GM12878 (cell line): ENCODE measurements at regions not wholly inside any gene's neighbourhood (a gene's known extent, or its start where the extent isn't known, plus 50 kb on each side); places are given as distances from the start of the nearest gene placed in this dataset.

ENCODE experiments used
- ATAC-seq: fragments of 200-7000 bp; cut with Tn5 transposase; 3 replicates; pipeline ENCODE4 v1.9.1; 2020; ENCODE audit warnings: mild to moderate bottlenecking, moderate library complexity
- BruUV-seq: library from RNA; stranded (reverse); fragments of 400-500 nt; replicated peaks from 2 replicates; lab custom pipeline; 2021; lab: Mats Ljungman, UMichigan
- CTCF ChIA-PET: fragments of 300-600 bp; sonication (Branson Sonifier 250); formaldehyde crosslinking; extraction: SDS; loops from one replicate; lab custom pipeline; 2021; ENCODE audit warnings: inconsistent platforms; lab: Yijun Ruan, JAX
- POLR2A ChIA-PET: fragments of 350-600 bp; formaldehyde crosslinking; extraction: SDS; loops from one replicate; lab custom pipeline; 2021; ENCODE audit warnings: inconsistent platforms; lab: Charles Lee
- RAD21 ChIA-PET: fragments of 300-600 bp; sonication (Branson Sonifier 250); formaldehyde crosslinking; loops from one replicate; lab custom pipeline; 2023; ENCODE audit warnings: antibody characterized with exemption; ENCODE audit not compliant: unreplicated experiment; lab: Charles Lee
- SMC1A ChIA-PET: fragments of 300-600 bp; sonication (Branson Sonifier 250); formaldehyde crosslinking; loops from one replicate; lab custom pipeline; 2023; ENCODE audit not compliant: unreplicated experiment, uncharacterized antibody; lab: Charles Lee
- DNase-seq: peaks from one replicate; pipeline ENCODE4 v3.0.0-alpha.2; 2011; ENCODE audit warnings: low read depth, low spot score
- FAIRE-seq: peaks from 3 replicates; lab custom pipeline; 2011; peaks lifted over from hg19 to GRCh38; lab: Jason Lieb, UNC
- H2AFZ ChIP-seq: 2 replicates; pipeline ENCODE4 v1.6.0; 2011; ENCODE audit warnings: low read depth, low read length, control low read depth; ENCODE audit not compliant: control insufficient read depth
- H3K27ac ChIP-seq: 2 replicates; pipeline ENCODE4 v1.5.1; 2011; ENCODE audit warnings: control low read depth; ENCODE audit not compliant: control insufficient read depth, insufficient read depth
- H3K27me3 ChIP-seq, 2 experiments: replicated peaks in 1 of 2; 2 replicates each; pipeline versions ENCODE4 v1.6.0 to v1.6.1; 2011; ENCODE audit warnings: low read length in 1 of 2; ENCODE audit not compliant: control insufficient read depth in 2 of 2, insufficient read depth in 2 of 2
- H3K36me3 ChIP-seq, 2 experiments: 2 replicates each; pipeline ENCODE4 v1.5.1; 2011; ENCODE audit warnings: low read length in 1 of 2; ENCODE audit not compliant: control insufficient read depth in 2 of 2, insufficient read depth in 2 of 2
- H3K4me1 ChIP-seq: 2 replicates; pipeline ENCODE4 v1.6.1; 2011; ENCODE audit warnings: mild to moderate bottlenecking, low read length, moderate library complexity, mixed read lengths; ENCODE audit not compliant: control insufficient read depth, insufficient read depth
- H3K4me2 ChIP-seq: 2 replicates; pipeline ENCODE4 v1.6.0; 2011; ENCODE audit warnings: control low read depth; ENCODE audit not compliant: control insufficient read depth, insufficient read depth
- H3K4me3 ChIP-seq: fragments of 200-600 bp; sonication (generic); 2 replicates; pipeline ENCODE4 v1.5.1; 2016
- H3K79me2 ChIP-seq: 2 replicates; pipeline ENCODE4 v1.6.0; 2011; ENCODE audit warnings: low read length; ENCODE audit not compliant: control insufficient read depth, insufficient read depth
- H3K9ac ChIP-seq: 2 replicates; pipeline ENCODE4 v1.8.0; 2011; ENCODE audit warnings: low read length, control low read depth, mixed read lengths; ENCODE audit not compliant: control insufficient read depth, insufficient read depth
- H3K9me3 ChIP-seq: replicated peaks from 3 replicates; pipeline ENCODE4 v1.5.1; 2011; ENCODE audit warnings: mild to moderate bottlenecking, low read length; ENCODE audit not compliant: control insufficient read depth, insufficient read depth
- H4K20me1 ChIP-seq: 2 replicates; pipeline ENCODE4 v1.6.0; 2011; ENCODE audit not compliant: control insufficient read depth, insufficient read depth
- GABPA ChIP-seq: IDR thresholded peaks from 2 replicates; pipeline ENCODE4 v1.6.1; 2014; ENCODE audit warnings: antibody characterized with exemption, low read depth, mild to moderate bottlenecking, inconsistent platforms
- KLF5 ChIP-seq: fragments of 450-650 bp; IDR thresholded peaks from 2 replicates; pipeline ENCODE4 v1.6.1; 2014; ENCODE audit warnings: mild to moderate bottlenecking; ENCODE audit not compliant: partially characterized antibody
- WGBS: methylation state at CpG from one replicate; pipeline ENCODE4 v1.1.6; 2016; ENCODE audit warnings: low lambda C conversion rate; ENCODE audit not compliant: insufficient replicate concordance, insufficient coverage; ENCODE audit errors: missing lambda C conversion rate; 5-methylcytosine and 5-hydroxymethylcytosine counted together
- in situ Hi-C: fragments of 300-500 bp; cut with MboI; formaldehyde crosslinking; loops from 9 replicates; pipeline ENCODE4 v1.14.3; 2018; ENCODE audit warnings: mixed read lengths
- intact Hi-C: fragments of 100-400 bp; cut with micrococcal nuclease; formaldehyde crosslinking; loops from one replicate; pipeline ENCODE4 v1.14.2; 2022; ENCODE audit not compliant: unreplicated experiment
- TF ChIP-seq, protein P1 (sequence below): fragments of 450-650 bp; IDR thresholded peaks from 2 replicates; pipeline ENCODE4 v1.6.1; 2017; ENCODE audit warnings: mild to moderate bottlenecking, moderate library complexity
- TF ChIP-seq, protein P2 (sequence below): IDR thresholded peaks from 2 replicates; pipeline ENCODE4 v1.6.1; 2012; ENCODE audit warnings: low read length, inconsistent platforms

- ATAC-seq (no peak), DNase-seq (no peak), FAIRE-seq (no peak)
- in situ Hi-C loops (no loop called here), intact Hi-C loops (no loop called here)
- WGBS: 71% methylated on average over 3 of the region's 3 CpGs
- Histone ChIP-seq H2AFZ (no peak overlapping the region), H3K4me2 (no peak overlapping the region), H3K9ac (no peak overlapping the region), H3K79me2 (no peaks in the 10 kb centered on the region), H3K4me3 (no peak overlapping the region), H3K27me3 (no peaks in the 10 kb centered on the region; a peak in 2 of 4 replicates), H4K20me1 (no peaks in the 10 kb centered on the region), H3K36me3 (no peaks in the 10 kb centered on the region), H3K9me3 (no peaks in the 10 kb centered on the region), H3K4me1 (peaks cover 36% of the 10 kb centered on the region), H3K27ac (no peak overlapping the region)
- POLR2A ChIA-PET: interaction anchor here (1.8 kb wide), 1 partner anchor 11 kb away, joined by 7 read pairs; no protein-coding TSS in a partner anchor
- CTCF ChIA-PET: no interaction called here
- TF ChIP-seq, protein P1, sequence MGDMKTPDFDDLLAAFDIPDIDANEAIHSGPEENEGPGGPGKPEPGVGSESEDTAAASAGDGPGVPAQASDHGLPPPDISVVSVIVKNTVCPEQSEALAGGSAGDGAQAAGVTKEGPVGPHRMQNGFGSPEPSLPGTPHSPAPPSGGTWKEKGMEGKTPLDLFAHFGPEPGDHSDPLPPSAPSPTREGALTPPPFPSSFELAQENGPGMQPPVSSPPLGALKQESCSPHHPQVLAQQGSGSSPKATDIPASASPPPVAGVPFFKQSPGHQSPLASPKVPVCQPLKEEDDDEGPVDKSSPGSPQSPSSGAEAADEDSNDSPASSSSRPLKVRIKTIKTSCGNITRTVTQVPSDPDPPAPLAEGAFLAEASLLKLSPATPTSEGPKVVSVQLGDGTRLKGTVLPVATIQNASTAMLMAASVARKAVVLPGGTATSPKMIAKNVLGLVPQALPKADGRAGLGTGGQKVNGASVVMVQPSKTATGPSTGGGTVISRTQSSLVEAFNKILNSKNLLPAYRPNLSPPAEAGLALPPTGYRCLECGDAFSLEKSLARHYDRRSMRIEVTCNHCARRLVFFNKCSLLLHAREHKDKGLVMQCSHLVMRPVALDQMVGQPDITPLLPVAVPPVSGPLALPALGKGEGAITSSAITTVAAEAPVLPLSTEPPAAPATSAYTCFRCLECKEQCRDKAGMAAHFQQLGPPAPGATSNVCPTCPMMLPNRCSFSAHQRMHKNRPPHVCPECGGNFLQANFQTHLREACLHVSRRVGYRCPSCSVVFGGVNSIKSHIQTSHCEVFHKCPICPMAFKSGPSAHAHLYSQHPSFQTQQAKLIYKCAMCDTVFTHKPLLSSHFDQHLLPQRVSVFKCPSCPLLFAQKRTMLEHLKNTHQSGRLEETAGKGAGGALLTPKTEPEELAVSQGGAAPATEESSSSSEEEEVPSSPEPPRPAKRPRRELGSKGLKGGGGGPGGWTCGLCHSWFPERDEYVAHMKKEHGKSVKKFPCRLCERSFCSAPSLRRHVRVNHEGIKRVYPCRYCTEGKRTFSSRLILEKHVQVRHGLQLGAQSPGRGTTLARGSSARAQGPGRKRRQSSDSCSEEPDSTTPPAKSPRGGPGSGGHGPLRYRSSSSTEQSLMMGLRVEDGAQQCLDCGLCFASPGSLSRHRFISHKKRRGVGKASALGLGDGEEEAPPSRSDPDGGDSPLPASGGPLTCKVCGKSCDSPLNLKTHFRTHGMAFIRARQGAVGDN: no peak
- no peak for TF ChIP-seq KLF5
- no peak for TF ChIP-seq GABPA
- TF ChIP-seq, protein P2, sequence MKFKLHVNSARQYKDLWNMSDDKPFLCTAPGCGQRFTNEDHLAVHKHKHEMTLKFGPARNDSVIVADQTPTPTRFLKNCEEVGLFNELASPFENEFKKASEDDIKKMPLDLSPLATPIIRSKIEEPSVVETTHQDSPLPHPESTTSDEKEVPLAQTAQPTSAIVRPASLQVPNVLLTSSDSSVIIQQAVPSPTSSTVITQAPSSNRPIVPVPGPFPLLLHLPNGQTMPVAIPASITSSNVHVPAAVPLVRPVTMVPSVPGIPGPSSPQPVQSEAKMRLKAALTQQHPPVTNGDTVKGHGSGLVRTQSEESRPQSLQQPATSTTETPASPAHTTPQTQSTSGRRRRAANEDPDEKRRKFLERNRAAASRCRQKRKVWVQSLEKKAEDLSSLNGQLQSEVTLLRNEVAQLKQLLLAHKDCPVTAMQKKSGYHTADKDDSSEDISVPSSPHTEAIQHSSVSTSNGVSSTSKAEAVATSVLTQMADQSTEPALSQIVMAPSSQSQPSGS: no peak
- RAD21 ChIA-PET: interaction anchor here (1.3 kb wide), 1 partner anchor 15 kb away, joined by 4 read pairs; no protein-coding TSS in a partner anchor
- SMC1A ChIA-PET: interaction anchor here (0.7 to 0.9 kb wide), 3 partner anchors 22 to 281 kb away, joined by 3 read pairs; no protein-coding TSS in a partner anchor
- BruUV-seq: no TSS peak
Measured at GRCh38 chr15:69663982-69664381, 211.4 kb downstream of the RPLP1 start.
